Type B pancreatic cell (in vitro differentiated cells): ENCODE measurements at regions not wholly inside any gene's neighbourhood (a gene's known extent, or its start where the extent isn't known, plus 50 kb on each side); places are given as distances from the start of the nearest gene placed in this dataset.
"Not testable (repeated sequence)": the region's sequence is repeated elsewhere in the genome, so short reads cannot be mapped to it uniquely, and the experiment has no call there.

Experiments
- DNase-seq: peaks from one replicate; pipeline ENCODE4 v3.0.0; 2021; ENCODE audit warnings: mixed read lengths; ENCODE audit not compliant: unreplicated experiment; ENCODE audit errors: extremely low spot score
- H3K27ac Mint-ChIP-seq: 2 replicates; pipeline ENCODE4 v1.8.0; 2021; ENCODE audit warnings: mild to moderate bottlenecking, mixed read lengths
- H3K27me3 Mint-ChIP-seq: 2 replicates; pipeline ENCODE4 v1.8.0; 2021; ENCODE audit warnings: mixed read lengths
- H3K36me3 Mint-ChIP-seq: 2 replicates; pipeline ENCODE4 v1.8.0; 2021; ENCODE audit warnings: mixed read lengths
- H3K4me1 Mint-ChIP-seq: one replicate; pipeline ENCODE4 v1.8.0; 2021; ENCODE audit warnings: mixed read lengths; ENCODE audit not compliant: unreplicated experiment
- H3K4me3 Mint-ChIP-seq: 2 replicates; pipeline ENCODE4 v1.8.0; 2021; ENCODE audit warnings: mild to moderate bottlenecking, mixed read lengths
- H3K9me3 Mint-ChIP-seq: 2 replicates; pipeline ENCODE4 v1.8.0; 2021; ENCODE audit warnings: mixed read lengths
- CTCF ChIP-seq: fragments of 200-600 bp; sonication (generic); conservative IDR thresholded peaks from 2 replicates; pipeline ENCODE4 v1.5.0; 2021; ENCODE audit warnings: antibody characterized with exemption, mild to moderate bottlenecking

DNA sequence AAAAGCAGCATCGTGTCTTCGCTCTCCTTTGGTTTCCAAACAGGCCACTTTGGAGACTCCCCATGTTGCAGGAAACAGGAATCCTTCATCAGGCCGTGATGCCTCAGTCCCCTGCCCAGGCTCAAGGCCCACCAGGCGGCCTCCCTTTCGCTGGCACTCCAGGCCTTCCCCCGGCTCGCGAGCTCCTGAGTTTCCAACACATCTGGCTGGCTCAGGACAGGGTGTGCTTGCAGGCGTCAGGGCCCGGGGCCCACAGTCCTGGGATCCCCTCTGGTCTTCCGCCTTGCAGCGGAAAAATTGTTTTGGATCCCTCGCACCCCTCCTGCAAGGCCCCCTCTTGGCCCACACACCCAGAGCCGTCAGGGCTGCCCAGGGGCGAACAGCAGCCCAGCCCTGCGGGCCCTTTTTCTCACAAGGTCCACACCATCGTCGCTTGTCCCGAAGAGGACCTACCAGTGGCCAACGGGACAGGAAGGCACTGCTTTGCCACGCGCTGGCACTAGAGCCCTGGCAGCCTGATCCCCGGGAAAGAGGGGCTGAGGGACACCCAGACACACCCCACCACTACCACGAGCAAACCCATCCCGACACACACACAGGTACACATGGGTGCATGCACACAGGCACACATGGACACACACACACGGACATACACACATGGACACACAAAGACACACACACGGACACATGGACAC is 1930.9 kb upstream of the DEFB115 start:
- no peaks in the 10 kb centered on the region for H3K27me3 Mint-ChIP-seq
- DNase-seq, result no peak
- no peak for TF ChIP-seq CTCF
- H3K36me3 Mint-ChIP-seq, result no peaks in the 10 kb centered on the region
- H3K4me1 Mint-ChIP-seq, result no peaks in the 10 kb centered on the region
- H3K4me3 Mint-ChIP-seq, result no peak overlapping the region
- peaks cover 5% of the 10 kb centered on the region for H3K9me3 Mint-ChIP-seq
- H3K27ac Mint-ChIP-seq, result no peak overlapping the region

GRCh38 chr20:29327600-29328420 is 1929.7 kb upstream of the DEFB115 start:
- DNase-seq, H3K27ac Mint-ChIP-seq, H3K27me3 Mint-ChIP-seq, H3K36me3 Mint-ChIP-seq, H3K4me1 Mint-ChIP-seq, H3K4me3 Mint-ChIP-seq: not testable (repeated sequence)
- H3K9me3 Mint-ChIP-seq, result peaks cover 14% of the 10 kb centered on the region

GRCh38 chr20:29330429-29331115 is 1926.9 kb upstream of the DEFB115 start:
- H3K36me3 Mint-ChIP-seq, H3K27me3 Mint-ChIP-seq, H3K4me1 Mint-ChIP-seq, H3K27ac Mint-ChIP-seq, H3K4me3 Mint-ChIP-seq, DNase-seq: not testable (repeated sequence)
- peaks cover 21% of the 10 kb centered on the region for H3K9me3 Mint-ChIP-seq

DNA sequence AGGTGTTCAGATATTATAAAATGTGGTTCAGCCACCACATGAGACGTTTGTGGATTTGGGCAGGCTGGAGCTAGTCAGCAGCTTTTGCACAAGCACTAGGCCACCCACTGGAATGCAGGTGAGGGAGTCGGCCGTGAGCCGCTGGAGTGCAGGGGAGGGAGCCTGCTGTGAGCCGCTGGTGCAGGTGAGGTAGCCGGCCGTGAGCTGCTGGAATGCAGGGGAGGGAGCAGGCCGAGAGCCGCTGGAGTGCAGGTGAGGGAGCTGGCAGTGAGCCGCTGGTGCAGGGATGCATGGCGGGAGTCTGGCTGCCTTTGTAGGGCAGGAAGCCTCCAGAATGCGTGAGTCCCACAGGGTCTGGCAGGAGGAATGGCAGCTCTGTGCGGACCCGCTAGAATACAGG is 1907.6 kb upstream of the DEFB115 start:
- Mint-ChIP-seq H3K27me3 (no peaks in the 10 kb centered on the region), H3K4me1 (no peaks in the 10 kb centered on the region), H3K9me3 (peaks cover 5% of the 10 kb centered on the region), H3K36me3 (no peaks in the 10 kb centered on the region), H3K27ac (no peak overlapping the region), H3K4me3 (no peak overlapping the region)
- no peak for DNase-seq
- no peak for TF ChIP-seq CTCF

DNA sequence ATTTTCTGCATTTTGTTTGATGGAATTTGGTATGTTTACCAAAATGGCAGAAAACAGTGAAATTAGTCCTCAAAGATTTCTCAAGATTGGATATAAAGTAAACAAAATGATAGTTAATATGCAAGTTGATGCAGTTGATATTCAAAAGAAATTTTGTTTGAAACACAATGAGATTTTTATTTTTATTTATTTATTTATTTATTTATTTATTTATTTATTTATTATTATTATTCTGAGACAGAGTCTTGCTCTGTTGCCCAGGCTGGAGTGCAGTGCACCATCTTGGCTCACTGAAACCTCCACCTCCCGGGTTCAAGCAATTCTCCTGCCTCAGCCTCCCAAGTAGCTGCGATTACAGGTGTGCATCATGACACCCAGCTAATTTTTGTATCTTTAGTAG is 1881.5 kb upstream of the DEFB115 start:
- not testable (repeated sequence) for H3K4me3 Mint-ChIP-seq

GRCh38 chr20:29392853-29393252 is 1864.6 kb upstream of the DEFB115 start:
- H3K4me1 Mint-ChIP-seq, DNase-seq, H3K27me3 Mint-ChIP-seq, H3K27ac Mint-ChIP-seq, H3K4me3 Mint-ChIP-seq, H3K36me3 Mint-ChIP-seq, H3K9me3 Mint-ChIP-seq: not testable (repeated sequence)

More for the DNA sequence above, 1881.5 kb upstream of the DEFB115 start:
- H3K4me1 Mint-ChIP-seq, H3K36me3 Mint-ChIP-seq, H3K27me3 Mint-ChIP-seq, H3K9me3 Mint-ChIP-seq, H3K27ac Mint-ChIP-seq, DNase-seq: not testable (repeated sequence)

DNA sequence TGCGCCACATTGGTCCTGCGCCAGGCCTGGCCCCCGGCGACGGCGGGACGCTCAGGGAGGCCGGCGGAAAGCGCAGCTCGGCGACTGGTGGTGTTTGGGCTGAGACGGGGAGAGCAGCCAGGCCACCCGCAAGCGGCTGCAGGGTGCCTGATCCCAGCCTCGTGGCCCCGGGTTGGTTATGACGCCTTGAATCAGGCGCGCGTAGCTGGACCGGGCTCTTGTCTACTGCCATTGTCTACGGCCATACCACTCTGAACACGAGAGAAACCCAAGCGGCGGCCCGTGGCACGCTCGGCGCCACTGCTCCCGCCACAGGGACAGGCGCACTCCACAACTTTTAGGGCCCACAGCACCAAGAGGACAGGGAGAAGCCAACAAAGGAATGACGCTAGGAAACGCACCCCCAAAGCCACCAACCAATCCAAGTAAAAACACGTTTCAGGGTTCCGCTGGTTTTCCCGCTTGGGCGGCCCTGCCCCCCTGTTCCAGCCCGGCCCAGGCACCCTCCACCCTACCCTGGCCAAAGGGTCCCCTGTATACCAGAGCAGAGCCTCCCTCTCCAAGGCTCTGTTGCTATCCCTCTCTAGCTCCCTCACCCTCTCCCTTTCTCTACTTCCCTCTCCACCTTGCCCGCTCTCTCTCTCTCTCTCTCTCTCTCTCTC is 1849.3 kb upstream of the DEFB115 start:
- no peak for TF ChIP-seq CTCF
- Mint-ChIP-seq H3K27ac (no peak overlapping the region), H3K27me3 (no peaks in the 10 kb centered on the region), H3K4me3 (no peak overlapping the region), H3K4me1 (no peaks in the 10 kb centered on the region), H3K36me3 (no peaks in the 10 kb centered on the region), H3K9me3 (peaks cover 5% of the 10 kb centered on the region)
- DNase-seq, result no peak

- H3K27ac Mint-ChIP-seq, H3K27me3 Mint-ChIP-seq, H3K4me3 Mint-ChIP-seq, H3K4me1 Mint-ChIP-seq, H3K9me3 Mint-ChIP-seq, DNase-seq, H3K36me3 Mint-ChIP-seq: not testable (repeated sequence)
Observed at GRCh38 chr20:29408707-29409106, 1848.8 kb upstream of the DEFB115 start.

DNA sequence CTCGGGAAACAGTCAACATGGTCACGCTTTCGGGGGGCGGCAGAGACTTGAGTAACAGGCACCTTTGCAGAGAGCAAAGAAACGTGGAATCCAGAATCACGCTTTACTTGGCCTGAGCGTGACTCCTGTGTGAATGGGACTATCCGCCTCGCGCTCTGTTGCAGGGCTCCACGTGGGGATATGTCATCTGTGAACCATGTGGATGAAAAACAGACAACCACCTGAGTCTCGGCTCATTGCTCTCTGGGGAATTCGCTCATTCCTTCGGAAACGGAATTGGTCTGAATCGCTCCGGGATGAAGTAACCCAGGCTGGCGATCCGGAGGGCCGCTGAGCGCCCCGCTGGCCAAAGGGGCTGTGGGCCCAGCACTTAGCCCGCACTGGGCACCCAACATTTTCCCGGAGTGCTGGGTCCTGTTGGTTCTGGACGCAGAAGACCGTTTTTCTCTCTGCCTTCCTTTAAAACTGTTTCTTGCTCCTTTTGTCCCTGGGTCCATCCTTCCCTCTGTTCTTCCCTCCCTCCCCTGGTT is 1848.2 kb upstream of the DEFB115 start:
- H3K27ac Mint-ChIP-seq, H3K27me3 Mint-ChIP-seq, H3K9me3 Mint-ChIP-seq, H3K4me3 Mint-ChIP-seq, DNase-seq, H3K36me3 Mint-ChIP-seq, H3K4me1 Mint-ChIP-seq: not testable (repeated sequence)
